HG02884 (cell line): ENCODE measurements at regions not wholly inside any gene's neighbourhood (a gene's known extent, or its start where the extent isn't known, plus 50 kb on each side); places are given as distances from the start of the nearest gene placed in this dataset.

ENCODE experiments used
- ATAC-seq: cut with Tn5 transposase; IDR thresholded peaks from one replicate; pipeline ENCODE4 v1.9.1; 2021; ENCODE audit warnings: mild to moderate bottlenecking, moderate library complexity; ENCODE audit not compliant: unreplicated experiment

- no peak for ATAC-seq
These were observed 450.2 kb downstream of the PCDH18 start for GRCh38 chr4:137082061-137082460.

GRCh38 chr4:137076908-137077307, 455.4 kb downstream of the PCDH18 start:
- ATAC-seq = no peak

GRCh38 chr4:137075586-137075985, 456.7 kb downstream of the PCDH18 start:
- no peak for ATAC-seq

- no peak for ATAC-seq
These were observed 461.7 kb downstream of the PCDH18 start for GRCh38 chr4:137070614-137071013.

- no peak for ATAC-seq
These were observed 462.8 kb downstream of the PCDH18 start for GRCh38 chr4:137069473-137069872.

GRCh38 chr4:137067735-137068134, 464.6 kb downstream of the PCDH18 start:
- ATAC-seq = no peak

GRCh38 chr4:137065311-137065710, 467.0 kb downstream of the PCDH18 start:
- ATAC-seq = no peak

GRCh38 chr4:137063961-137064360, 468.3 kb downstream of the PCDH18 start:
- ATAC-seq = no peak

- no peak for ATAC-seq
These were observed 489.1 kb downstream of the PCDH18 start for GRCh38 chr4:137043184-137043583.

GRCh38 chr4:137039370-137039769, 492.9 kb downstream of the PCDH18 start:
- no peak for ATAC-seq

- ATAC-seq = no peak
These were observed 500.1 kb downstream of the PCDH18 start for GRCh38 chr4:137032222-137032621.

GRCh38 chr4:137029026-137029425, 503.3 kb downstream of the PCDH18 start:
- no peak for ATAC-seq

- ATAC-seq = no peak
These were observed 506.7 kb downstream of the PCDH18 start for GRCh38 chr4:137025484-137026059.

GRCh38 chr4:137015426-137016409, 516.6 kb downstream of the PCDH18 start:
- no peak for ATAC-seq

GRCh38 chr4:137000432-137000831, 531.9 kb downstream of the PCDH18 start:
- no peak for ATAC-seq

GRCh38 chr4:136992032-136992431, 540.3 kb downstream of the PCDH18 start:
- no peak for ATAC-seq

- no peak for ATAC-seq
These were observed 546.6 kb downstream of the PCDH18 start for GRCh38 chr4:136985683-136986082.

- ATAC-seq = no peak
These were observed 565.2 kb downstream of the PCDH18 start for GRCh38 chr4:136967069-136967468.

GRCh38 chr4:136965478-136965877, 566.8 kb downstream of the PCDH18 start:
- no peak for ATAC-seq

- ATAC-seq = no peak
These were observed 569.4 kb downstream of the PCDH18 start for GRCh38 chr4:136962868-136963267.

- ATAC-seq = no peak
These were observed 585.9 kb downstream of the PCDH18 start for GRCh38 chr4:136946307-136946907.

GRCh38 chr4:136939781-136940180, 592.5 kb downstream of the PCDH18 start:
- ATAC-seq = no peak
